GM10266 (cell line): ENCODE measurements at regions not wholly inside any gene's neighbourhood (a gene's known extent, or its start where the extent isn't known, plus 50 kb on each side); places are given as distances from the start of the nearest gene placed in this dataset.

ENCODE experiments used
- DNase-seq: peaks from one replicate; pipeline ENCODE4 v3.0.0; 2012; ENCODE audit errors: extremely low spot score
- TF ChIP-seq, protein P1 (sequence below): IDR thresholded peaks from 2 replicates; pipeline ENCODE4 v1.5.1; 2012; ENCODE audit warnings: mild to moderate bottlenecking, low read depth; ENCODE audit not compliant: control insufficient read depth, insufficient read depth; ENCODE audit errors: missing control alignments

DNA sequence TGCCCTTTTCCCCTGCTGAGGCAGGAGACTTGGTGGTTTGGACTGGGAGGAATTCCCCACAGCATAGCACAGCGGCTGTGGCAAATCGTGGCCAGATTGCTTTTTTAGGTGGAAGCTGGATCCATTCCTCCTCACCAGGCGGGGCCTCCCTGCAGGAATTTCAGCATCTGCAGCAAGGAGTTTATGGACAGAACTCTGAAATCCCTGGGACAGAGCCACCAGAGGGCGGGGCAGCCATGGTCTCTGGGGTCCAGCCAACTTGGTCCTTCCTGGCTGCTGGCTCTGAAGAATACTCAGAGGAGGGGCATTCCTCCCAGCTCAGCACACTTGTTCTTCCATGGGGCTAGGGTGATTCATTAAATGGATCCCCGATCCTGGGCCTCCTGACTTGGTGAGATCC is 794.3 kb downstream of the SH3BGRL start:
- TF ChIP-seq, protein P1, sequence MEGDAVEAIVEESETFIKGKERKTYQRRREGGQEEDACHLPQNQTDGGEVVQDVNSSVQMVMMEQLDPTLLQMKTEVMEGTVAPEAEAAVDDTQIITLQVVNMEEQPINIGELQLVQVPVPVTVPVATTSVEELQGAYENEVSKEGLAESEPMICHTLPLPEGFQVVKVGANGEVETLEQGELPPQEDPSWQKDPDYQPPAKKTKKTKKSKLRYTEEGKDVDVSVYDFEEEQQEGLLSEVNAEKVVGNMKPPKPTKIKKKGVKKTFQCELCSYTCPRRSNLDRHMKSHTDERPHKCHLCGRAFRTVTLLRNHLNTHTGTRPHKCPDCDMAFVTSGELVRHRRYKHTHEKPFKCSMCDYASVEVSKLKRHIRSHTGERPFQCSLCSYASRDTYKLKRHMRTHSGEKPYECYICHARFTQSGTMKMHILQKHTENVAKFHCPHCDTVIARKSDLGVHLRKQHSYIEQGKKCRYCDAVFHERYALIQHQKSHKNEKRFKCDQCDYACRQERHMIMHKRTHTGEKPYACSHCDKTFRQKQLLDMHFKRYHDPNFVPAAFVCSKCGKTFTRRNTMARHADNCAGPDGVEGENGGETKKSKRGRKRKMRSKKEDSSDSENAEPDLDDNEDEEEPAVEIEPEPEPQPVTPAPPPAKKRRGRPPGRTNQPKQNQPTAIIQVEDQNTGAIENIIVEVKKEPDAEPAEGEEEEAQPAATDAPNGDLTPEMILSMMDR = no peak
- no peak for DNase-seq

DNA sequence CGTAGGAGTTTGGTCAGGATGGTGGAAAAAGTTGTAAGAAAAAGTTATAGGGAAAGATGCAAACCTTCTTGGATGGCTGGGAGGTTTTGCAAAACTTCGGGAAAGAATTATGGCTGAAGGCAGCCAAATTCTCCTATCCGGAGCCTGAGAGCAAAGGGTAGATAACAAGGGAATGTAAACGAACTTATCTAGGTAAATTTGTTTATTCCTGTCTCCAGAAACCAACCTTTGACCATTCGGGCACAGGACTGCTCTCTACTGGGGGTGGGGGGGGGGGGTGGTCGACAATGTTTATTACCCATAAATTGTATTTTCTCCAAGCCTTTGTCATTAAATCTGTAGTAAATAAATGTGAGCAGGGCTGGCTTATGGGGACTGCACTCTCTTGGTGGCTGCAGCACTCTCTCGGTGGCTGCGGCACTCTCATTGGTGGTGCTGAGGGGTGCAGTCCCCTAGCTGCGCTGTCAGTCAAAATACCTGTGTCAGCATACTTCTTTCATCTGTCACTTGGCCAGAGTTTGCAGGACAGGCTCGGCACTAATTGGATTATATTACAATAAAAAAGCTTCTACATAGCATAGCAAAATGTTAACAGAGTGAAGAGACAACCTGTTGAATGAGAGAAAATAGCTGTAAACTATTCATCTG is 827.8 kb downstream of the SH3BGRL start:
- TF ChIP-seq, protein P1 = no peak
- DNase-seq = no peak

DNA sequence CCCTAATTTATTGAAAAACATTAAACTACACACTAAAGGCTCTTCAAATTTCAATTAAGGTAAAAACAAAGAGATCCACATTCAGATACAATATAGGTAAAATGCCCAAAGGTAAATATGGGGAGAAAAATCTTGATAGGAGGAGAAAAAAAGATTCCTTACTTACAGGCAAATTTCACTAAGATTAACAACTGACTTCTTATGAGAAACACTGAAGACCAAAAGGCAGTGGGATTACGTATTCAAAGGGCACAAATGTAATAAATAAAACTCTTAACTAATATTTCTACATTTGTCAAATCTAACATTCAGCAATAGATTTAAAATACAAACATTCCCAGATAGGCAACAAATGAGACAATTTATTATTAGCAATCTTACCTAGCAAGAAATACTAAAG is 829.3 kb downstream of the SH3BGRL start:
- TF ChIP-seq, protein P1 = no peak
- no peak for DNase-seq

DNA sequence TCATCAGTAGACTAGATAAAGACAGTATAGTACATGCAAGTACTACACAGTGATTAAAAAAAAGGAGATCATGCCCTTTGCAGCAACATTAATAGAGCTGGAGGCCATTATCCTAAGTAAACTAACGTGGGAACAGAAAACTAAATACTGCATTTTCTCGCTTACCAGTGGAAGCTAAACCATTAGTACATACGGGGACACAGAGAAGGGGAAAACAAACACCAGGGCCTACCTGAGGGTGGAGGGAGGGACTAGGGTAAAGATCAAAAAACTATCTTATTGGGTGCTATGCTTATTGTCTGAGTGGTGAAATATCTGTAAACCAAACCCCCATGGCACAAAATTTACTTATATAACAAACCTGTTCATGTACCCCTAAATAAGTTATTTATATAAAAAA is 836.9 kb downstream of the SH3BGRL start:
- TF ChIP-seq, protein P1 = no peak
- no peak for DNase-seq

DNA sequence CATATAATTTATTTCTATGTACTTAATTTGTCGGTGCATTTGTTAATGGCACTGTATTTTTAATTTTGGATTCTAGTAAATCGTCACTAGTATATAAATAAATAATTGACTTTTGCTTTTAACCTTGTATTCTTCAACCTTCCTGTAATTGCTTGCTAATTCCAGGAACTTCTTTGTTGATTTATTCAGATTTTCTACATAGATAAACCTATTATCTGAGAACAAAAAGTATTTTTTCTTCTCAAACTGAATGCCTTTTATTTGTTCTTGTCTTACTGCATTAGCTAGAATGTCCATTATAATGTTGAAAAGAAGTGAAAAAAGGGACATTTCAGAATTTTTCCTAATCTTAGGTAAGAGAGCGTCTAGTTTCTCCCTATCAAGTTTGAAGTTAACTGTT is 839.1 kb downstream of the SH3BGRL start:
- TF ChIP-seq, protein P1 = no peak
- no peak for DNase-seq

DNA sequence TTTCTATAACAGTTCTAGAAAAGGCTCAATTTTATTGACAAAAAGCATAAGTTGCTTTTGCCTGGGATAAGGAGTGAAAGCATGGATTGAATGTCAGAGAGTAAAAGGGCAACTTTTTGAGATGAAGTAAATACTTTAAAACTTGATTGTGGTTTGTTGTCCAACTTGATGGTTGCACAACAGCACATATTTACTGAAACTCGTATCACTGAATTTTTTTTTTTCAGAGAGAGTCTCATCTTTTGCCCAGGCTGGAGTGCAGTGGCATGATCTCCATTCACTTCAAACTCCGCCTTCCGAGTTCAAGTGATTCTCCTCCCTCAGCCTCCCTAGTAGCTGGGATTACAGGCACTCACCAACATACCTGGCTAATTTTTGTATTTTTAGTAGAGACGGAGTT is 856.8 kb downstream of the SH3BGRL start:
- TF ChIP-seq, protein P1 = no peak
- DNase-seq = no peak

DNA sequence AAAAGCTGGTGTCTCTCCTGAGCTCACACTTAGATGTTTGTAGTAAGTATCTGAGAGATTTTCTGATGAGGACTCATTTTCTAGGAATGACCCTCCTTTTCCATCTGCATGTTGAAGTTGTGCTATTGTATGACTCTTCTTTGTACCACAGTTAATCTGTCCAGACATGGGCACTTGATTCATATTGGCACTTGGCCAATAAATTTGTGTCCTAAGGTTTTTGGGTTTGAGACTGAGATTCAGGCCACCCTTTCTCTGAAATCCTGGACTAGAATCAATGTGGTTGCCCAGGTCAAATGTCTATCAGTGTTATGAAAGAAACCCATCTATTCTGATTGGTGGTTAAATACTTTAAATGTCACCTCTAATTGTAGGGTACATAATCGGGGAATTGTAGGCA is 869.0 kb downstream of the SH3BGRL start:
- DNase-seq = no peak
- TF ChIP-seq, protein P1 = no peak
